NCI-H2171 (cell line): ENCODE measurements at regions not wholly inside any gene's neighbourhood (a gene's known extent, or its start where the extent isn't known, plus 50 kb on each side); places are given as distances from the start of the nearest gene placed in this dataset.

Experiments
- DNase-seq: peaks from one replicate; lab custom pipeline; 2025; lab: John Stamatoyannopoulos, UW

GRCh38 chr4:35216636-35217035 is 1027.7 kb downstream of the ARAP2 start:
- DNase-seq, result no peak

GRCh38 chr4:35217331-35217730 is 1027.0 kb downstream of the ARAP2 start:
- no peak for DNase-seq

- no peak for DNase-seq
Observed at GRCh38 chr4:35228313-35228712, 1016.0 kb downstream of the ARAP2 start.

- DNase-seq, result no peak
Observed at GRCh38 chr4:35229021-35229420, 1015.3 kb downstream of the ARAP2 start.

- DNase-seq, result no peak
Observed at GRCh38 chr4:35237924-35238323, 1006.4 kb downstream of the ARAP2 start.

- DNase-seq, result no peak
Observed at GRCh38 chr4:35238793-35239192, 1005.5 kb downstream of the ARAP2 start.

GRCh38 chr4:35246493-35246892 is 997.8 kb downstream of the ARAP2 start:
- no peak for DNase-seq

GRCh38 chr4:35247047-35247446 is 997.3 kb downstream of the ARAP2 start:
- no peak for DNase-seq

GRCh38 chr4:35250331-35250730 is 994.0 kb downstream of the ARAP2 start:
- no peak for DNase-seq

- DNase-seq, result no peak
Observed at GRCh38 chr4:35250761-35251160, 993.6 kb downstream of the ARAP2 start.

- DNase-seq, result no peak
Observed at GRCh38 chr4:35252071-35252470, 992.2 kb downstream of the ARAP2 start.

GRCh38 chr4:35252866-35253265 is 991.4 kb downstream of the ARAP2 start:
- DNase-seq, result no peak

- no peak for DNase-seq
Observed at GRCh38 chr4:35253331-35253730, 991.0 kb downstream of the ARAP2 start.

- DNase-seq, result no peak
Observed at GRCh38 chr4:35286434-35286833, 957.9 kb downstream of the ARAP2 start.

GRCh38 chr4:35300996-35301774 is 943.1 kb downstream of the ARAP2 start:
- no peak for DNase-seq

- DNase-seq, result no peak
Observed at GRCh38 chr4:35315419-35315818, 928.9 kb downstream of the ARAP2 start.

- DNase-seq, result no peak
Observed at GRCh38 chr4:35325908-35326453, 918.3 kb downstream of the ARAP2 start.

GRCh38 chr4:35342833-35343232 is 901.5 kb downstream of the ARAP2 start:
- DNase-seq, result no peak

GRCh38 chr4:35347276-35347675 is 897.0 kb downstream of the ARAP2 start:
- no peak for DNase-seq

- DNase-seq, result no peak
Observed at GRCh38 chr4:35358001-35358584, 886.2 kb downstream of the ARAP2 start.

- no peak for DNase-seq
Observed at GRCh38 chr4:35364321-35364870, 879.9 kb downstream of the ARAP2 start.

GRCh38 chr4:35365186-35365585 is 879.1 kb downstream of the ARAP2 start:
- DNase-seq, result no peak

- DNase-seq, result no peak
Observed at GRCh38 chr4:35399912-35400311, 844.4 kb downstream of the ARAP2 start.
